ENCODE measurements at regions not wholly inside any gene's neighbourhood (a gene's known extent, or its start where the extent isn't known, plus 50 kb on each side); places are given as distances from the start of the nearest gene placed in this dataset.

DNA sequence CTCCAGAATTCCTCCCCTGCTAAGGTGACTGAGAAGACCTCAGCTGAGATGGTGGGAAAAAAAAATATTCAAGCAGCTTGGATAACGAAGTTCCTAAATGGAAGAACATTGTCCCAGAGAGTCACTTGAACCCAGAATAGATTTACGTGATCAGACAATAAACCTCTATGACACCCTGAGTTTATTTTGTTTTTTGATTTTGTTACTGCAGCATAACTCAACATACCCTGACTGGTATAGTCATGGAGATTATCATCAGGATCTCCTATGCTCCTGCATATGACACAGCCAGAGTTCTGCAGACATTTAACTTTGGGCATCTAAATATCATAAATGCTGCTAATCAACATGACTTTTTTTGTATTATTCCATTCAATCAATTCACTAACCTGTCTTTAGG, 282.9 kb downstream of the RASEF start:
- no peak overlapping the region for H3K27ac ChIP-seq (ENCODE audit: low read depth, low read length)
- H3K36me3 ChIP-seq (ENCODE audit: control insufficient read depth, insufficient read depth, low read length) = no peaks in the 10 kb centered on the region
- no peak for DNase-seq
- peaks cover 10% of the 10 kb centered on the region for H3K9me3 ChIP-seq (ENCODE audit: control insufficient read depth, low read length)
- Mint-ChIP-seq H3K36me3 (ENCODE audit: low read depth) (peaks cover 13% of the 10 kb centered on the region), H3K27ac (no peak overlapping the region), H3K4me3 (no peak overlapping the region), H3K4me1 (peaks cover 14% of the 10 kb centered on the region), H3K9me3 (peaks cover 12% of the 10 kb centered on the region), H3K27me3 (ENCODE audit: insufficient read depth) (no peaks in the 10 kb centered on the region)
- H3K9ac ChIP-seq (ENCODE audit: extremely low read depth, low read length, poor library complexity, severe bottlenecking) = no peak overlapping the region
- no peaks in the 10 kb centered on the region for H3K27me3 ChIP-seq (ENCODE audit: control insufficient read depth, insufficient read depth, low read length, poor library complexity, severe bottlenecking)
- no peaks in the 10 kb centered on the region for H3K4me1 ChIP-seq (ENCODE audit: control insufficient read depth, insufficient read depth, low read length)
- WGBS, 2 experiments (ENCODE audit: insufficient coverage in 1 of 2, insufficient read length in 1 of 2) = 94 to 100% methylated on average over 1 to 2 of the region's 2 CpGs
- H3K4me3 ChIP-seq (ENCODE audit: low read length) = no peak overlapping the region
- TF ChIP-seq, protein P1, sequence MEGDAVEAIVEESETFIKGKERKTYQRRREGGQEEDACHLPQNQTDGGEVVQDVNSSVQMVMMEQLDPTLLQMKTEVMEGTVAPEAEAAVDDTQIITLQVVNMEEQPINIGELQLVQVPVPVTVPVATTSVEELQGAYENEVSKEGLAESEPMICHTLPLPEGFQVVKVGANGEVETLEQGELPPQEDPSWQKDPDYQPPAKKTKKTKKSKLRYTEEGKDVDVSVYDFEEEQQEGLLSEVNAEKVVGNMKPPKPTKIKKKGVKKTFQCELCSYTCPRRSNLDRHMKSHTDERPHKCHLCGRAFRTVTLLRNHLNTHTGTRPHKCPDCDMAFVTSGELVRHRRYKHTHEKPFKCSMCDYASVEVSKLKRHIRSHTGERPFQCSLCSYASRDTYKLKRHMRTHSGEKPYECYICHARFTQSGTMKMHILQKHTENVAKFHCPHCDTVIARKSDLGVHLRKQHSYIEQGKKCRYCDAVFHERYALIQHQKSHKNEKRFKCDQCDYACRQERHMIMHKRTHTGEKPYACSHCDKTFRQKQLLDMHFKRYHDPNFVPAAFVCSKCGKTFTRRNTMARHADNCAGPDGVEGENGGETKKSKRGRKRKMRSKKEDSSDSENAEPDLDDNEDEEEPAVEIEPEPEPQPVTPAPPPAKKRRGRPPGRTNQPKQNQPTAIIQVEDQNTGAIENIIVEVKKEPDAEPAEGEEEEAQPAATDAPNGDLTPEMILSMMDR (conservative IDR thresholded peaks at IDR 0.05) = no peak

DNA sequence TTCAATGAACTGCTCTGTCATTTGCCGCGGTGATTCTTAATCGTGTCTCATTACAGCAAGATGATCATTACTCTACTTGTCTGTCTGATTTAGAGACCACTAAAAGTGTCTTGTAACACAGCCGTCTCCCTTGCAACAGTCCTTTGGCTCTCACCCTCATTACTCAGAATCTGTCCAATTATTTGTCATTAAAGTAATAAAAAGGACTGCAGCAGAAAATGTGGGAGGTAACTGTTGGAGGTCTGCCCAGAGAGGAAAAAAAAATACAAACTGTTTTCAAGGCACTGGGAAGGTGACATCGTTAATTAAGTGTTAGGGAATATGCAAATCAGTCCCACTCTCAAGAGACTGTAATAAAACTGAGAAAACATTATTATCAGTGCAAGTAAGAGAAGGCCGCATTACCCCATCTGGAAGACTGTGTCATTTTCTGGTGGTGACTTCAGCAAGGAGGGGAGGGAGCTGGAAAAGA, 281.0 kb downstream of the RASEF start:
- H3K36me3 ChIP-seq (ENCODE audit: control insufficient read depth, insufficient read depth, low read length) = no peaks in the 10 kb centered on the region

DNA sequence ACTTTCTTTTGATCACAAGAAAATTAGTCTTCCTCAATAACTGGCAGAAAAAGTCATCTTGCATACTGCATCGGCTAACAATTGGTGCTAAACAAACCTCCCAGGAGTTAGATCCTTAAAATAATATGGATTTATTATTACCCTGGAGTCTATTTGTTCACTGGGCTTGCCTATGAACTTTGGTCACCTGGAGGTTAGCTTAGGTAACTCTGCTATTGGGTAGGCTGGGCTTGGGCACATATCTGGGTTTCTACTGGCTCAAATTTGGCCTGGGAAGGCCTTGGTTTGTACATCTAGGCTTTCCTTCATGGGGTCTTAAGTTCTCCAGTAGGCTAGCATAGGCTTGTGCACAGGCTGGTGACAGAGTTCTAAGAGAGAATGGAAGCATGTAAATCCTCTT, 279.9 kb downstream of the RASEF start:
- H3K4me3 ChIP-seq (ENCODE audit: low read length) = no peak overlapping the region
- Mint-ChIP-seq H3K36me3 (ENCODE audit: low read depth) (peaks cover 10% of the 10 kb centered on the region), H3K4me3 (no peak overlapping the region), H3K4me1 (no peaks in the 10 kb centered on the region), H3K9me3 (peaks cover 9% of the 10 kb centered on the region), H3K27me3 (ENCODE audit: insufficient read depth) (no peaks in the 10 kb centered on the region), H3K27ac (no peak overlapping the region)
- no peak for DNase-seq
- H3K4me1 ChIP-seq (ENCODE audit: control insufficient read depth, insufficient read depth, low read length) = no peaks in the 10 kb centered on the region
- WGBS, 2 experiments (ENCODE audit: insufficient coverage in 1 of 2, insufficient read length in 1 of 2) = 100% methylated on average over 1 of the region's 1 CpG; no CpG with 5 or more reads in 1 of the 2 experiments
- H3K9me3 ChIP-seq (ENCODE audit: control insufficient read depth, low read length) = peaks cover 10% of the 10 kb centered on the region
- no peaks in the 10 kb centered on the region for H3K36me3 ChIP-seq (ENCODE audit: control insufficient read depth, insufficient read depth, low read length)
- H3K27ac ChIP-seq (ENCODE audit: low read depth, low read length) = no peak overlapping the region
- TF ChIP-seq, protein P1 (conservative IDR thresholded peaks at IDR 0.05) = no peak
- H3K27me3 ChIP-seq (ENCODE audit: control insufficient read depth, insufficient read depth, low read length, poor library complexity, severe bottlenecking) = no peaks in the 10 kb centered on the region
- no peak overlapping the region for H3K9ac ChIP-seq (ENCODE audit: extremely low read depth, low read length, poor library complexity, severe bottlenecking)

More for the DNA sequence above, 281.0 kb downstream of the RASEF start:
- H3K4me1 Mint-ChIP-seq = peaks cover 9% of the 10 kb centered on the region
- Histone ChIP-seq H3K9ac (ENCODE audit: extremely low read depth, low read length, poor library complexity, severe bottlenecking) (no peak overlapping the region), H3K27me3 (ENCODE audit: control insufficient read depth, insufficient read depth, low read length, poor library complexity, severe bottlenecking) (no peaks in the 10 kb centered on the region), H3K4me1 (ENCODE audit: control insufficient read depth, insufficient read depth, low read length) (no peaks in the 10 kb centered on the region), H3K27ac (ENCODE audit: low read depth, low read length) (no peak overlapping the region), H3K9me3 (ENCODE audit: control insufficient read depth, low read length) (peaks cover 10% of the 10 kb centered on the region), H3K4me3 (ENCODE audit: low read length) (no peak overlapping the region)
- H3K4me3 Mint-ChIP-seq = no peak overlapping the region
- H3K27me3 Mint-ChIP-seq (ENCODE audit: insufficient read depth) = no peaks in the 10 kb centered on the region
- WGBS, 2 experiments (ENCODE audit: insufficient coverage in 1 of 2, insufficient read length in 1 of 2) = 88 to 100% methylated on average over 5 to 6 of the region's 6 CpGs
- H3K27ac Mint-ChIP-seq = no peak overlapping the region
- peaks cover 9% of the 10 kb centered on the region for H3K9me3 Mint-ChIP-seq
- no peak for DNase-seq
- peaks cover 10% of the 10 kb centered on the region for H3K36me3 Mint-ChIP-seq (ENCODE audit: low read depth)
- TF ChIP-seq, protein P1 (conservative IDR thresholded peaks at IDR 0.05) = no peak
